OCI-LY7 (cell line): ENCODE measurements at regions not wholly inside any gene's neighbourhood (a gene's known extent, or its start where the extent isn't known, plus 50 kb on each side); places are given as distances from the start of the nearest gene placed in this dataset.
"Not testable (repeated sequence)": the region's sequence is repeated elsewhere in the genome, so short reads cannot be mapped to it uniquely, and the experiment has no call there.

Experiments
- CTCF ChIP-seq: fragments of 200-600 bp; sonication (generic); conservative IDR thresholded peaks from 2 replicates; pipeline ENCODE4 v1.5.1; 2014; ENCODE audit warnings: mild to moderate bottlenecking, antibody characterized with exemption, low read length, moderate library complexity, mixed read lengths
- EZH2phosphoT487 ChIP-seq: fragments of 200-600 bp; sonication (generic); IDR thresholded peaks from 2 replicates; pipeline ENCODE4 v1.6.1; 2018; ENCODE audit warnings: low read depth, borderline replicate concordance, mild to moderate bottlenecking, mixed run types, antibody characterized with exemption, low read length, moderate library complexity, mixed read lengths

GRCh38 chr6:5824382-5824983, 182.2 kb downstream of the NRN1 start:
- not testable (repeated sequence) for TF ChIP-seq CTCF, EZH2phosphoT487
